ENCODE measurements at regions not wholly inside any gene's neighbourhood (a gene's known extent, or its start where the extent isn't known, plus 50 kb on each side); places are given as distances from the start of the nearest gene placed in this dataset.

GRCh38 chr11:81444297-81444696 lies 1289.4 kb downstream of the FAM181B start:
- no peak for DNase-seq (ENCODE audit: low read depth, low spot score)

GRCh38 chr11:81432333-81432732 lies 1301.3 kb downstream of the FAM181B start:
- no peak for DNase-seq (ENCODE audit: low read depth, low spot score)

- no peak for DNase-seq (ENCODE audit: low read depth, low spot score)
Observed at GRCh38 chr11:81424822-81425221, 1308.8 kb downstream of the FAM181B start.

- no peak for DNase-seq (ENCODE audit: low read depth, low spot score)
Observed at GRCh38 chr11:81422402-81422801, 1311.3 kb downstream of the FAM181B start.

GRCh38 chr11:81421251-81421860 lies 1312.3 kb downstream of the FAM181B start:
- DNase-seq (ENCODE audit: low read depth, low spot score): no peak

- no peak for DNase-seq (ENCODE audit: low read depth, low spot score)
Observed at GRCh38 chr11:81420668-81421250, 1312.9 kb downstream of the FAM181B start.

GRCh38 chr11:81397316-81397715 lies 1336.3 kb downstream of the FAM181B start:
- DNase-seq (ENCODE audit: low read depth, low spot score): no peak

GRCh38 chr11:81394311-81394710 lies 1339.4 kb downstream of the FAM181B start:
- DNase-seq (ENCODE audit: low read depth, low spot score): no peak

GRCh38 chr11:81388326-81388725 lies 1345.3 kb downstream of the FAM181B start:
- DNase-seq (ENCODE audit: low read depth, low spot score): no peak

- DNase-seq (ENCODE audit: low read depth, low spot score): no peak
Observed at GRCh38 chr11:81380395-81380794, 1353.3 kb downstream of the FAM181B start.

GRCh38 chr11:81377418-81377817 lies 1356.2 kb downstream of the FAM181B start:
- no peak for DNase-seq (ENCODE audit: low read depth, low spot score)

GRCh38 chr11:81373986-81374385 lies 1359.7 kb downstream of the FAM181B start:
- no peak for DNase-seq (ENCODE audit: low read depth, low spot score)

- no peak for DNase-seq (ENCODE audit: low read depth, low spot score)
Observed at GRCh38 chr11:81368192-81368591, 1365.5 kb downstream of the FAM181B start.

GRCh38 chr11:81365496-81365895 lies 1368.2 kb downstream of the FAM181B start:
- no peak for DNase-seq (ENCODE audit: low read depth, low spot score)

- no peak for DNase-seq (ENCODE audit: low read depth, low spot score)
Observed at GRCh38 chr11:81359476-81359875, 1374.2 kb downstream of the FAM181B start.

- no peak for DNase-seq (ENCODE audit: low read depth, low spot score)
Observed at GRCh38 chr11:81345609-81346008, 1388.1 kb downstream of the FAM181B start.

GRCh38 chr11:81342966-81343365 lies 1390.7 kb downstream of the FAM181B start:
- DNase-seq (ENCODE audit: low read depth, low spot score): no peak

GRCh38 chr11:81340225-81340624 lies 1393.4 kb downstream of the FAM181B start:
- DNase-seq (ENCODE audit: low read depth, low spot score): no peak

GRCh38 chr11:81339521-81339920 lies 1394.1 kb downstream of the FAM181B start:
- no peak for DNase-seq (ENCODE audit: low read depth, low spot score)

GRCh38 chr11:81337756-81338155 lies 1395.9 kb downstream of the FAM181B start:
- no peak for DNase-seq (ENCODE audit: low read depth, low spot score)

GRCh38 chr11:81332276-81332675 lies 1401.4 kb downstream of the FAM181B start:
- no peak for DNase-seq (ENCODE audit: low read depth, low spot score)

- no peak for DNase-seq (ENCODE audit: low read depth, low spot score)
Observed at GRCh38 chr11:81331611-81332235, 1401.9 kb downstream of the FAM181B start.

- no peak for DNase-seq (ENCODE audit: low read depth, low spot score)
Observed at GRCh38 chr11:81331088-81331487, 1402.6 kb downstream of the FAM181B start.
